ENCODE measurements at regions not wholly inside any gene's neighbourhood (a gene's known extent, or its start where the extent isn't known, plus 50 kb on each side); places are given as distances from the start of the nearest gene placed in this dataset.

GRCh38 chr7:156558198-156558597 lies 82.4 kb upstream of the RNF32 start:
- TF ChIP-seq NFIC (IDR thresholded peaks at IDR 0.05) (0 out of 2 replicates have a peak, but pooled peaks have one; percentile 28), TAF1 (IDR thresholded peaks at IDR 0.05; ENCODE audit: low read depth) (no peak)

- no peak for TF ChIP-seq TAF1 (IDR thresholded peaks at IDR 0.05; ENCODE audit: low read depth)
- no peak for TF ChIP-seq FOXM1 (IDR thresholded peaks at IDR 0.05; ENCODE audit: borderline replicate concordance, low read depth)
- TF ChIP-seq, protein P1, sequence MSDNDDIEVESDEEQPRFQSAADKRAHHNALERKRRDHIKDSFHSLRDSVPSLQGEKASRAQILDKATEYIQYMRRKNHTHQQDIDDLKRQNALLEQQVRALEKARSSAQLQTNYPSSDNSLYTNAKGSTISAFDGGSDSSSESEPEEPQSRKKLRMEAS (IDR thresholded peaks at IDR 0.05) = no peak
- no peak for TF ChIP-seq NFIC (IDR thresholded peaks at IDR 0.05)
- TF ChIP-seq TEAD4 (IDR thresholded peaks at IDR 0.05) = no peak
- no peak for TF ChIP-seq REST (IDR thresholded peaks at IDR 0.05; ENCODE audit: low read depth)
- TF ChIP-seq USF1 (IDR thresholded peaks at IDR 0.05) = no peak
- no peak for TF ChIP-seq ZBTB7A (IDR thresholded peaks at IDR 0.05; ENCODE audit: low read depth)
- no peak for TF ChIP-seq CREB1 (IDR thresholded peaks at IDR 0.05; ENCODE audit: low read depth)
- no peak for TF ChIP-seq CEBPB (IDR thresholded peaks at IDR 0.05)
- TF ChIP-seq RAD21 (IDR thresholded peaks at IDR 0.05; ENCODE audit: low read depth) = no peak
- TF ChIP-seq EP300 (IDR thresholded peaks at IDR 0.05; ENCODE audit: borderline replicate concordance) = no peak
- no peak for TF ChIP-seq YY1 (IDR thresholded peaks at IDR 0.05; ENCODE audit: low read depth)
- no peak for TF ChIP-seq EGR1 (IDR thresholded peaks at IDR 0.05)
These were observed 84.5 kb upstream of the RNF32 start for GRCh38 chr7:156556083-156556482.

DNA sequence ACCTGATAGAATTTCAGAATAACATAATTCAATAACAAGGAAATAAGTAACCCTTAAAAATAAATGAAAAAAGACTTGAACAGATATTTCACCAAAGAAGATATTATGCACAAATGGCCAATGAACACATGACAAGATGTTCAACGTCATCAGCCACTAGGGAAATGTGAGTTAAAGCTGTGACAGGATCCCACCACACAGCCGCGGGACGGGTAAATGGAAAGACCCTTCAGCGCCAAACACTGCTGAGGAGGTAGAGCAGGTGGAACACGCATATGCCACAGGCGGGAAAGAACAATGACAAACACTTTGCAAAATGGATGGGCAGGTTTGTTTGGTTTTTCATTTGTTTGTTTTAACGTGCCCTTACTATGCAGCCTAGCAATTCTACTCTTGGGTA lies 86.1 kb upstream of the RNF32 start:
- no peak for TF ChIP-seq USF1 (IDR thresholded peaks at IDR 0.05)
- no peak for TF ChIP-seq FOXM1 (IDR thresholded peaks at IDR 0.05; ENCODE audit: borderline replicate concordance, low read depth)
- no peak for TF ChIP-seq CREB1 (IDR thresholded peaks at IDR 0.05; ENCODE audit: low read depth)
- TF ChIP-seq NFIC (IDR thresholded peaks at IDR 0.05) = no peak
- TF ChIP-seq ZBTB7A (IDR thresholded peaks at IDR 0.05; ENCODE audit: low read depth) = no peak
- no peak for TF ChIP-seq TEAD4 (IDR thresholded peaks at IDR 0.05)

- no peak for TF ChIP-seq EGR1 (IDR thresholded peaks at IDR 0.05)
- TF ChIP-seq, protein P1 (IDR thresholded peaks at IDR 0.05) = no peak
- TF ChIP-seq ZBTB7A (IDR thresholded peaks at IDR 0.05; ENCODE audit: low read depth) = no peak
- no peak for TF ChIP-seq REST (IDR thresholded peaks at IDR 0.05; ENCODE audit: low read depth)
- TF ChIP-seq FOXM1 (IDR thresholded peaks at IDR 0.05; ENCODE audit: borderline replicate concordance, low read depth) = no peak
- no peak for TF ChIP-seq TCF12 (IDR thresholded peaks at IDR 0.05; ENCODE audit: low read depth)
- no peak for TF ChIP-seq TAF1 (IDR thresholded peaks at IDR 0.05; ENCODE audit: low read depth)
- TF ChIP-seq EP300 (IDR thresholded peaks at IDR 0.05; ENCODE audit: borderline replicate concordance) = no peak
- no peak for TF ChIP-seq CEBPB (IDR thresholded peaks at IDR 0.05)
- TF ChIP-seq USF1 (IDR thresholded peaks at IDR 0.05) = no peak
- TF ChIP-seq TEAD4 (IDR thresholded peaks at IDR 0.05) = no peak
- no peak for TF ChIP-seq YY1 (IDR thresholded peaks at IDR 0.05; ENCODE audit: low read depth)
- TF ChIP-seq NFIC (IDR thresholded peaks at IDR 0.05) = no peak
- TF ChIP-seq RAD21 (IDR thresholded peaks at IDR 0.05; ENCODE audit: low read depth) = no peak
- no peak for TF ChIP-seq CREB1 (IDR thresholded peaks at IDR 0.05; ENCODE audit: low read depth)
These were observed 90.9 kb upstream of the RNF32 start for GRCh38 chr7:156549636-156550035.

DNA sequence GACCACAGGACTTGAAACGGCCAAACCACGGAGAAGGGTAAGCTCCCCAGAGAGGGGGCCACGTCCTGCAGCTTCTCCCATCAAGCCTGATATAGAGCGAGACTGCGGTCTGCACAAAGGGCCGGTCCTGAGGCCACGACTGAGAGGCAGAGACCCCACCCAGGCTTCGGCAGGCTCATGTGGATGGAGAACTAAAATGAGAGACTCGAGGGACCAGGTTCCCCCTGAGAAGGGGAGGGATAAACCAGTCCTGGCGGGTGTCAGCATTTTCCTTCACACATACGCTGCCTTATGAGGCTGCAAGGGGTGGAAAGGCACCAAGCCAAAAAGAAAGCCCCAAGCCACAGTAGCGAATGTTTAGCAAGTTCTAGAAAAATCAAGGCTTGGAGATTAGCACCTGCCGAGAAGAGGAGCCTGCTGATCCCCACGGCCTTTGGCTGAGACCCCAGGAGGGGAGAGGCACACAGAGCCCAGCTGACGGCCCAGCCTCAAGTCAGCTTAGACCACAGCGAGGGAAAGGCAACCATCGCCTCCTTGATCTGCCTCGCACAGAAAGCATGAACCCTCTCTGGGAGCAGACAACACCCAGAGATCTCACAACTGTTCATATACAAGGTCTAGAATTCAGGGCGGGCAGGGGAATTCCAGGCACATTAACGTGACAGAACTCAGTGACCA lies 92.6 kb upstream of the RNF32 start:
- TF ChIP-seq CEBPB (IDR thresholded peaks at IDR 0.05) (no peak), TAF1 (IDR thresholded peaks at IDR 0.05; ENCODE audit: low read depth) (no peak), ZBTB7A (IDR thresholded peaks at IDR 0.05; ENCODE audit: low read depth) (no peak), USF1 (IDR thresholded peaks at IDR 0.05) (no peak)
- TF ChIP-seq, protein P1 (IDR thresholded peaks at IDR 0.05) = no peak

All from Ishikawa (cell line).